GM21528 (cell line): ENCODE measurements at regions not wholly inside any gene's neighbourhood (a gene's known extent, or its start where the extent isn't known, plus 50 kb on each side); places are given as distances from the start of the nearest gene placed in this dataset.

Experiments
- ATAC-seq: cut with Tn5 transposase; IDR thresholded peaks from one replicate; pipeline ENCODE4 v1.9.1; 2021; ENCODE audit warnings: mild to moderate bottlenecking, moderate library complexity; ENCODE audit not compliant: unreplicated experiment, low FRiP score

GRCh38 chr3:189498995-189499704 is 132.0 kb upstream of the TP63 start:
- ATAC-seq = no peak

GRCh38 chr3:189500299-189500698 is 130.9 kb upstream of the TP63 start:
- ATAC-seq = no peak

GRCh38 chr3:189500798-189501495 is 130.2 kb upstream of the TP63 start:
- ATAC-seq = no peak

- no peak for ATAC-seq
These were observed 128.9 kb upstream of the TP63 start for GRCh38 chr3:189502256-189502655.

GRCh38 chr3:189502676-189503257 is 128.4 kb upstream of the TP63 start:
- no peak for ATAC-seq

GRCh38 chr3:189507856-189508255 is 123.3 kb upstream of the TP63 start:
- peak; percentile 60 for ATAC-seq

- no peak for ATAC-seq
These were observed 122.2 kb upstream of the TP63 start for GRCh38 chr3:189508784-189509501.

GRCh38 chr3:189512039-189512438 is 119.2 kb upstream of the TP63 start:
- no peak for ATAC-seq

- no peak for ATAC-seq
These were observed 118.4 kb upstream of the TP63 start for GRCh38 chr3:189512821-189513220.

GRCh38 chr3:189513281-189514117 is 117.7 kb upstream of the TP63 start:
- ATAC-seq = no peak

GRCh38 chr3:189516039-189516438 is 115.2 kb upstream of the TP63 start:
- ATAC-seq = no peak

GRCh38 chr3:189517981-189518380 is 113.2 kb upstream of the TP63 start:
- no peak for ATAC-seq

- ATAC-seq = no peak
These were observed 111.7 kb upstream of the TP63 start for GRCh38 chr3:189519458-189519857.

GRCh38 chr3:189529468-189529867 is 101.7 kb upstream of the TP63 start:
- ATAC-seq = no peak

GRCh38 chr3:189529889-189530471 is 101.2 kb upstream of the TP63 start:
- no peak for ATAC-seq

GRCh38 chr3:189530822-189531221 is 100.4 kb upstream of the TP63 start:
- ATAC-seq = no peak

- no peak for ATAC-seq
These were observed 99.9 kb upstream of the TP63 start for GRCh38 chr3:189531271-189531670.

GRCh38 chr3:189534531-189534930 is 96.7 kb upstream of the TP63 start:
- ATAC-seq = no peak

- no peak for ATAC-seq
These were observed 94.1 kb upstream of the TP63 start for GRCh38 chr3:189537135-189537534.

GRCh38 chr3:189547448-189547847 is 83.7 kb upstream of the TP63 start:
- no peak for ATAC-seq
